Fibroblast of mammary gland (primary cell): ENCODE measurements at regions not wholly inside any gene's neighbourhood (a gene's known extent, or its start where the extent isn't known, plus 50 kb on each side); places are given as distances from the start of the nearest gene placed in this dataset.
A peak's percentile ranks its signal among the peaks of the same experiment; 100 is the strongest.
"Not testable (repeated sequence)": the region's sequence is repeated elsewhere in the genome, so short reads cannot be mapped to it uniquely, and the experiment has no call there.

Experiments used
- DNase-seq: peaks from one replicate; pipeline ENCODE4 v3.0.0-alpha.2; 2010; ENCODE audit warnings: low read depth
- H3K4me3 ChIP-seq: 2 replicates; pipeline ENCODE4 v1.5.1; 2011; ENCODE audit warnings: low read depth, mild to moderate bottlenecking, low read length, moderate library complexity; ENCODE audit not compliant: control insufficient read depth

- not testable (repeated sequence) for H3K4me3 ChIP-seq
- peak; percentile 59 for DNase-seq
Observed at GRCh38 chr6:57708061-57708460, 390.6 kb downstream of the PRIM2 start.

GRCh38 chr6:57722546-57722945 lies 405.1 kb downstream of the PRIM2 start:
- not testable (repeated sequence) for H3K4me3 ChIP-seq
- DNase-seq, result peak; percentile 24

GRCh38 chr6:57723815-57724401 lies 406.5 kb downstream of the PRIM2 start:
- DNase-seq, H3K4me3 ChIP-seq: not testable (repeated sequence)

- not testable (repeated sequence) for DNase-seq, H3K4me3 ChIP-seq
Observed at GRCh38 chr6:57729407-57729806, 412.0 kb downstream of the PRIM2 start.

GRCh38 chr6:57730726-57731125 lies 413.3 kb downstream of the PRIM2 start:
- not testable (repeated sequence) for DNase-seq, H3K4me3 ChIP-seq

DNA sequence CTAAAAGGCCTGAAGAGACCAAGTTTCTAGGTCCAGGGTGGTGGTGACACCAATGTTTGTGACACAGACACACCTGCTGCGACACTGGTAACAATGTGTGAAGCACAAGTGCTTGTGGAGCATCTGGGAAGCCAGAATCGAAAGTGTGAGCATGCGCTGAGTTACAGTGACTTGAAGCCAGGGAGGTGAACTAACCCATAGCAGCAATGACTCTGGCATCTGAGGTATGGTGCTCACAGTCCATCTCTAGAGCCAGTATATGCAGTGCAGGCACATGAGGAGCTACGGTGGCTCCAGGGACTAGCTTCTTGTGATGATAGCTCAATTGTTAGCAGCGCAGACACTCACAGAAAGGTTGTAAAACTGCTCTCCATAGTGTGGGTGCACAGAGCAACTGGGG lies 430.3 kb downstream of the PRIM2 start:
- not testable (repeated sequence) for DNase-seq, H3K4me3 ChIP-seq

- DNase-seq, H3K4me3 ChIP-seq: not testable (repeated sequence)
Observed at GRCh38 chr6:57759850-57760249, 442.4 kb downstream of the PRIM2 start.

DNA sequence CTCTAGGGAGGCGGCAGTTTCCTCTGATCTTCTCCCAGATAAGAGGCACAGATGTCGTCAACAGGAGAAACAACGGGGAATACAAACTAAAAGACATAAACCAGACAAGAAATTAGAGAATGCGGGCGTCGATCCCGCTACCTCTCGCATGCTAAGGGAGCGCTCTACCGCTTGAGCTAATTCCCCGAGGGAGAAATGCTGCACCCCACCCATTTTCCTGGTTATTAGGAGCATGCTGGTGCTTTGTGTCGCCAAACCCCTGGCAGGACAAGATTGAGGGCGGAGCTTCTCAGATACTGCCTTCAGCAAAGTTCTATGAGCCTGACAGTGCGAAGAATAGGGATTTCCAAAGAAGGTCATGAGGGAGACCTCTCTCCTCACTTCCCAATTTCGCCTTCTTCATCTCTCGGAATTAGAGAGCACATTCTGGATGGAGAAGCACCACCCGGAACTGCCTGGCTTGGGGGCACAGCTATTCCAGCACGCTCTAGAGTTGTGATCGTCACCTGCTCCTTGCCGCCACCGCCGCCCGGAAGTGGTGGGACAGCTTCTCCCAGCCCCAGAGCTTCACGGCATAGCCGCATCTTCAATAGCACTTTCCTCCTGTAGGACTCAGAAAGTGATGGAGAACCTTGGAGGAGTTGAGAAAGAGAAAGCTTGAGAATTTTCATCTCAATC lies 475.4 kb downstream of the PRIM2 start:
- DNase-seq, result peak; percentile 38
- peak overlapping the region; percentile 27 for H3K4me3 ChIP-seq

- peak; percentile 55 for DNase-seq
- not testable (repeated sequence) for H3K4me3 ChIP-seq
Observed at GRCh38 chr6:57793398-57793762, 475.9 kb downstream of the PRIM2 start.

DNA sequence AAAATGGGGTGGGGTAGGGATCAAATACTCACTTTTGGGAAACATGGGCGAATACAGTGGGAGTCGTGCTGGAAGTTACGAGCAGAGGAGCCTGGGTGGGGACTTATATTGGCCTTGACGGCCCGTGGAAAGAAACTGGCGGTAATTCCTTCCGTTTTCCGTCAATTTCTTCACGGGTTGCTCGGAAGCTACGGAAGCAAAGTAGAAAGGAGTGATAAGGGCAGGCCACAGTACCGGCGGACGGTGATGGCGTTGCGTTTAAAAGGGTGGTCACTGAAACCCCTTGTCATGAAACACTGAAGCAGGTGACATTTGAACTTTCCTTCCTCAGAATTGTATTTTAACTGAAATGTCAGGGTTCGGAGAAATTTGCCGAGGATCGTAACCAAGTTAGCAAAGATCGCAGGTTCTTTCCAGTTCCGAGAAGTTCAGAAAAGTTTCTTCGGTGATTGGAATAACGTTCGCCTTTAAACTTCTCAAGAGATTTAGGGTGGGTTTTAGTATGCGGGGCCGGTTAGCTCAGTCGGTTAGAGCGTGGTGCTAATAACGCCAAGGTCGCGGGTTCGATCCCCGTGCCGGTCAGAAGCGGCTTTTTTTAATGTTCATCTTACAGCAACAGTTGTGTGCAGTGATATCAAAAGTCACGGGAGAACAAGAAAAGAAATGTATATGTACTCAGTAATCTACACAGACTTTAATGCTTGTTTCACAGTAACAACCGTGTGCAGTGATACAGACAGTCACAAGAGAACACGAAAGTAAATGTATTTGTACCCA lies 482.5 kb downstream of the PRIM2 start:
- peak; percentile 94 for DNase-seq
- H3K4me3 ChIP-seq, result peak overlapping the region; percentile 63

DNA sequence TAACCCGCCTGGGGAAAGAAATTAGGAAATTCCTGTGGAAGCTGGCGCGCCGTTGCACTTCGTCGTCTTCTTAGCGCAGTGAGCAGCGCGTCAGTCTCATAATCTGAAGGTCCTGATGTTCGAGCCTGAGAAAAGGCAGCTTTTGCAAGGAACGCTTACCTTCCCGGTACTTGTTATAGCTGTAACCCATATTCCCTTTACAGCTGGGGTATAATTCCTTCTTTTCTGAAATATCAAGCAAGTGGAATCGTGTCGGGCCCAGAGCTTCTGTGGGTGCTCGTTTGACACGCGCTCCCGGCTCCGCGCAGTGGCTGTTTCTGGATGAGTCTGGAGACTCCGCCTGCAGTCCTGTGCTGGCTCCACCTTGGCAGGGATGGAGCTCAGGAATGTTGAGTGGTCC lies 491.2 kb downstream of the PRIM2 start:
- peak; percentile 65 for DNase-seq
- H3K4me3 ChIP-seq, result not testable (repeated sequence)

DNA sequence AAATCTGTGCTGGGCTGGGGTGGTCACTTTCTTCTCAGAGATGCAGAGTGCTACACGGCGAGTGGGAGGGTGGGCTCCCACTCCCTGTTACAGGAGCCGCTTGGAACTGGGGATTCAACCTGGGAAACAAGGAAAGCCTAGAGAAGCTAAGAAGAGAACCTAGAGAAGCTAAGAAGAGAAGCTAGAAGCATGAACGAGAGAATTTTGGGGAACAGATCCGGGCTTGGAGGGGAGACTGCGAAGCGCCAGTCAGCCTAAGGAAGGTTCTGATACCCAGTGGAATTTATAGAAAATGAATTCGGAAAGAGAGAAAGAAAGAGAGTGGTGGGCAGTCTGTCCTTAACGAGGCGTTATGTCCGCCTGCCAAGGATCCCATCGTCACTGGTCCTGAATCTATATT lies 492.0 kb downstream of the PRIM2 start:
- not testable (repeated sequence) for DNase-seq, H3K4me3 ChIP-seq

DNA sequence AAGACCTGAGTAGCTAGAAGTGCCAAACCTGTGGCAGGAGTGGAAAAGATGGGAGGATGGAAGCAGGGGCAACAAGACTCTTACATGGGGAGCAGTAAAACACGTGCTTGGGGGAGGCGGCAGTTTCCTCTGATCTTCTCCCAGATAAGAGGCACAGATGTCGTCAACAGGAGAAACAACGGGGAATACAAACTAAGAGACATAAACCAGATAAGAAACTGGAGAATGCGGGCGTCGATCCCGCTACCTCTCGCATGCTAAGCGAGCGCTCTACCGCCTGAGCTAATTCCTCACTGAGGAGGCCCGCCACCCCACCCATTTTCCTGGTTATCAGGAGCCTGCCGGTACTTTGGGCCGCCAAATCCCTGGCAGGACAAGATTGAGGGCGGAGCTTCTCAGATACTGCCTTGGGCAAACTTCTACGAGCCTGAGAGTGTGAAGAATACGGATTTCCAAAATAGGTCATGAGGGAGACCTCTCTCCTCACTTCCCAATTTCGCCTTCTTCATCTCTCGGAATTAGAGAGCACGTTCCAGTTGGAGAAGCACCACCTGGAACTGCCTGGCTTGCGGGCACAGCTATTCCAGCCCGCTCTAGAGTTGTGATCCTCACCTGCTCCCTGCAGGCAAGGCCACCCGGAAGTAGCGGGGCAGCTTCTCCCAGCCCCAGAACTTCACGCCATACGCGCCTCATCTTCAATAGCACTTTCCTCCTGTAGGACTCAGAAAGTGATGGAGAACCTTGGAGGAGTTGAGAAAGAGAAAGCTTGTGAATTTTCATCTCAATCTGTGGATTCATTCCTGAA lies 496.0 kb downstream of the PRIM2 start:
- peak overlapping the region; percentile 19 for H3K4me3 ChIP-seq
- DNase-seq, result peak; percentile 43

GRCh38 chr6:57815826-57816225 lies 498.4 kb downstream of the PRIM2 start:
- not testable (repeated sequence) for H3K4me3 ChIP-seq
- peak; percentile 56 for DNase-seq

GRCh38 chr6:57821325-57821724 lies 503.9 kb downstream of the PRIM2 start:
- not testable (repeated sequence) for DNase-seq, H3K4me3 ChIP-seq

DNA sequence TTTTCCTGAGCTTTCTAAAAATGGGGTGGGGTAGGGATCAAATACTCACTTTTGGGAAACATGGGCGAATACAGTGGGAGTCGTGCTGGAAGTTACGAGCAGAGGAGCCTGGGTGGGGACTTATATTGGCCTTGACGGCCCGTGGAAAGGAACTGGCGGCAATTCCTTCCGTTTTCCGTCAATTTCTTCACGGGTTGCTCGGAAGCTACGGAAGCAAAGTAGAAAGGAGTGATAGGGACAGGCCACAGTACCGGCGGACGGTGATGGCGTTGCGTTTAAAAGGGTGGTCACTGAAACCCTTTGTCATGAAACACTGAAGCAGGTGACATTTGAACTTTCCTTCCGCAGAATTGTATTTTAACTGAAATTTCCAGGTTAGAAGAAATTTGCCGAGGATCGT lies 505.0 kb downstream of the PRIM2 start:
- peak overlapping the region; percentile 29 for H3K4me3 ChIP-seq
- not testable (repeated sequence) for DNase-seq
